ENCODE measurements at regions not wholly inside any gene's neighbourhood (a gene's known extent, or its start where the extent isn't known, plus 50 kb on each side); places are given as distances from the start of the nearest gene placed in this dataset.

DNA sequence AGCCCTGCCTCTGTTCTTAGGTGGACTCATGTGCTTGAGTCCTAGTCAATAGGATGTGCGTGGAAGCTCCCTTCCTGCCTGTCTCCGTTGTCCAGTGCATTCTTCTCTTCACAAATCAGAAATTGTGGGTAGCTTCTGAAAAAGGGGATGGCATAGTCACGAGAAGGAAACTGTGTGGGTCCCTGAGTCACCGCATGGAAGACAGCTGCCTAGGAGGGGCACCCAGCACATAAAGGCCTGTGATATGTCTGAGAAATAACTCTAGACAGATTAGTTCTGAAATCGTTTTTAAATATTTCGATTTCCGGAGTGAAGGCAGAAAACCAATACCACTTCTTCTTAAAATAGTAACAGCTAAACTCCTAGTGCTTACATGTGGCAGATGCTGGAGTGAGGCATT is 974.4 kb downstream of the BCL11B start:
- no peak overlapping the region for H3K4me3 ChIP-seq (ENCODE audit: low read depth, low read length)
- no peak for TF ChIP-seq CTCF (IDR thresholded peaks at IDR 0.05; ENCODE audit: control insufficient read depth, extremely low read depth, insufficient read depth)

DNA sequence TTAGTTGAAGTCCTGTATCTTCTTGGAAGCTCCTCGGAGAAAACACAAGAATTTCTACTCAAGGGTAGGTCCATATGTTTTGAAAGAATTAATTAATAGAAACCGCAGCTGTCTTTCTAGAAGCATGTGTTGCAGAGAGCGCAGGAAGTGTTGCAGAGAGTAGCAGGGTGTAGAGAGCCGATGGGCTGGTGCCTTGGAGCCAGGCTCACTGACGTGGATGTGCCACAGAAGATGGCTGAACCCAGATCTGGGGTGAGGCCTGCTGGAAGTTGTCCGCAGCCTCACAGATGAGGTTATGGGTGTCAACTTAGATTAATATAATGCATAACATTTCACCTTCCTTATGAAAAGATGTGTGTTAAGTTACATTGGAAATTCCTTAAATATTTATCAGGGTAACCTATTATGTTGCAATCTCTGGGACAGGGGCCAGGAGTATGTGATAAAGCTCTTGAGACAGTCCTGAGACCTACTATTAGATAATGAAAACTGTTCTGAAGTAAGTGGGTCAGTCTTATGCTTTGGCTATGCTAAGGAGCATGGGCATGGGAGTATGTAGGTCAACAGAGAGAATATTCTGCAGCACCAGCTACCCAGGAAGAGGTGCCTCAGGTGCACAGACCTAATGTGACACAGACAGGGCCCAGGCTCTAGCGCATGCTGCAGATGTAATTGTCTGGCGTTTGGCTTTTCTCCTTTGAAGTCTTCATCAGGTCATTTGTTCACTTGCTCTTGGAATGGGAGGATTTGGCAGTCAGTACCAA is 973.3 kb downstream of the BCL11B start:
- DNase-seq (ENCODE audit: low read depth): no peak
- no peak for TF ChIP-seq CTCF (IDR thresholded peaks at IDR 0.05; ENCODE audit: control insufficient read depth, extremely low read depth, insufficient read depth)
- no peak overlapping the region for H3K4me3 ChIP-seq (ENCODE audit: low read depth, low read length)

More for the DNA sequence above, 974.4 kb downstream of the BCL11B start:
- DNase-seq (ENCODE audit: low read depth): no peak

- TF ChIP-seq CTCF (IDR thresholded peaks at IDR 0.05; ENCODE audit: control insufficient read depth, extremely low read depth, insufficient read depth): no peak
- no peak for DNase-seq (ENCODE audit: low read depth)
These were observed 970.3 kb downstream of the BCL11B start for GRCh38 chr14:98301681-98302080.

DNA sequence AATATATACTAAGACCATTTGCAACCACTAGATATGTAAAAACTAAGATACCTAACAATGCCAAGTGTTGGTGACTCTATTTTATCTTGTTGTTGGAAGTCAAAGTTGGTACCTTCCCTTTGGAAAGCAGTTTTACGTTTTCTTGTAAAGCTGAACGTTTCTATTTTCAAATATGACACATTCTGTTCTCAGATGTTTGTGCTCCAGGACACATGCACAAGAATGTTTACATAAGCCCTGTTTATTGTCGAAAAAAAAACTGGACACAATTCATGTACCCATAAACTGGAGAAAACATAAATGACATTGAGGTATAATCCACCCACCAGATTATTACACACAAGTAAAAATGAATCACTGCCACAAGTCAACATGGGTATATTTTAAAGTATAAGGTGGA is 967.4 kb downstream of the BCL11B start:
- no peak for TF ChIP-seq CTCF (IDR thresholded peaks at IDR 0.05; ENCODE audit: control insufficient read depth, extremely low read depth, insufficient read depth)
- H3K4me3 ChIP-seq (ENCODE audit: low read depth, low read length): no peak overlapping the region
- DNase-seq (ENCODE audit: low read depth): peak; percentile 99

More at GRCh38 chr14:98301681-98302080, 970.3 kb downstream of the BCL11B start:
- H3K4me3 ChIP-seq (ENCODE audit: low read depth, low read length): no peak overlapping the region

DNA sequence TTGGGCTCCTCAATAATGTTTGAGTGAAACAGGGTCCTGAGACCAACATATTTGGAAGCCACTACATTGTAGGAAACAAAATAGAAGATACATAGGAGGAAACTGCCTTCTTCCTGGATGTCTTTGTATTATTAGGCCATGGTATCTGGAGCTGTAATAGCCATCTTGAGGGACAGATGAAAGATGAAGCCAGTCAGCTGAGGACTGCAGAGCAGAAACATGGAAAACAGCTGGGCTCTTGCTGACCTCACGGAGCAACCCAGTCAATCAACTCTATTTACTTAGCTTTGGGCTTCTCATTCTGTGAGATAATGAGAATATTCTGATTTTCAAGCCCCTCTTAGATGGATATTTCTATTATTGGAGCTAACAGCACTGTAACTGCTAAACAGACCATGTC is 962.4 kb downstream of the BCL11B start:
- DNase-seq (ENCODE audit: low read depth): no peak
- TF ChIP-seq CTCF (IDR thresholded peaks at IDR 0.05; ENCODE audit: control insufficient read depth, extremely low read depth, insufficient read depth): no peak
- no peak overlapping the region for H3K4me3 ChIP-seq (ENCODE audit: low read depth, low read length)

- no peak overlapping the region for H3K4me3 ChIP-seq (ENCODE audit: low read depth, low read length)
- no peak for DNase-seq (ENCODE audit: low read depth)
- TF ChIP-seq CTCF (IDR thresholded peaks at IDR 0.05; ENCODE audit: control insufficient read depth, extremely low read depth, insufficient read depth): no peak
These were observed 960.0 kb downstream of the BCL11B start for GRCh38 chr14:98312006-98312405.

DNA sequence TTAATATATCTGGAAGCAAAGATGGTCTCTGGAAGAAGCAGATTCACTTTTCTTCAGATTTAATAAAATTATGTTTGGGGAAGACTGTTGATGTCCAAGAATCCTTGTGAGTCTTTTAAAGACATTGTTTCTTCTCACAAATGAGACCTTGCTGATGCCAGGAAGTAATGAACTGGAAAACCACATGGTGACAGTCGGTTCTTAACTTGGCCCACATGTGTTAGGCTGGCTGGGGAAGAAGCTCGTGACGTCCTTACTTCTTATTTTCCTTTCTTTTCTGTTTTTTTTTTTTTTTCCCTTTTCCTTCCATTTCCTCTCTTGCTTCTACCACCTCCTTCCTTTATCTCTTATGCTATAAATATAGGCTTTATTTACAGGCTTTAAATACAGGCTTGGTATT is 950.2 kb downstream of the BCL11B start:
- no peak for TF ChIP-seq CTCF (IDR thresholded peaks at IDR 0.05; ENCODE audit: control insufficient read depth, extremely low read depth, insufficient read depth)
- DNase-seq (ENCODE audit: low read depth): no peak
- no peak overlapping the region for H3K4me3 ChIP-seq (ENCODE audit: low read depth, low read length)

Data from LNCaP clone FGC (cell line).